GM21528 (cell line): ENCODE measurements at regions not wholly inside any gene's neighbourhood (a gene's known extent, or its start where the extent isn't known, plus 50 kb on each side); places are given as distances from the start of the nearest gene placed in this dataset.

ENCODE experiments used
- ATAC-seq: cut with Tn5 transposase; IDR thresholded peaks from one replicate; pipeline ENCODE4 v1.9.1; 2021; ENCODE audit warnings: mild to moderate bottlenecking, moderate library complexity; ENCODE audit not compliant: unreplicated experiment, low FRiP score

DNA sequence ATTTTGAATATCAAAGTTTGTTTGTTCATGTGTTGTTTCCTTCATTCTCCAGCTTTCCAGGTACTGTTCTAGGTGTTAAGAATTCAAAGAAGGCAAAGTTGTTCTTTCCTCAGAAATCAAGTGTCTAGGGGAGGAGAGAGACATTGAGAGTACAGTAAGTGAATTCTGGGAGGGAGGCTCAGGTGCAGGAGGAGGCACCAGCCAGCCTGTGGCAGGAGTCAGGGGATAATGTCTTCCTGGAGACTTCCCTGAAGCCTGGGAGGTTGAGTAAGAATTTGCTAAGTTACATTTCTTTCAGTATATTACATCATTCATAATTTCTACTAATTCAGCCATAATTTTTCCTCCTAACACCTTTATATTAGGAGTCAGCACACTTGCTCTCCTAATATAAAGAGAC, 462.1 kb downstream of the TDRD15 start:
- ATAC-seq = no peak

DNA sequence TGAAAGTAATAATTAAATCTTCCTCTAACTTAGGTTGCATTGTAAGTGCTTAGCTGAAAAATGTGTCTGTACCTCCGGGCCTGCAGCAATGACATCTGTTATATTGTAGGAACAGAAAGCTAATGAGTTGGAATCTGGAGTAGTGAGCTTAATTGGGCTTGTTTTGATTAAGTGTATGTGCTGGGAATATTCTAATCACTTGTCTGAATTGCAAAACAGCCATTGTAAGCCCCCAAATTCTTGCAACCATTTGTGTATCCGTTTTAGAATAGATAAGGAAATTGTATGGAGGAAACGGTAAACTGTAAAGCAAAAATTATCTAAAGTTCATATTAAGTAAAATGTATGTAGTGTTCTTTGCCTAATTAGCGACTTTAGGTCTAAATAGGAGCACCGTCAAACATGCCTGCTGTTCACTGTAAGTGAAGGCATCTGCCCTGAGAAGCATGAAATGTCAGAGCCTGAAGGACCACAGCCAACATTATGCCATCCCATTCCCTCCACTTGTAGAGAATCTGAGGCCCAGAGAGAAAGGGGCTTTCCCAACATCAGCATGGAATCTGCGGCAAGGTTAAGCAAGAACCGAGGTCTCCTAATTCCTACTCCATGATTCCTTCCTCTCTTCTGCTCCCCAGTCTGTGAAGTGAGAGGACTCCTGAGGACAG, 466.4 kb downstream of the TDRD15 start:
- ATAC-seq = no peak

DNA sequence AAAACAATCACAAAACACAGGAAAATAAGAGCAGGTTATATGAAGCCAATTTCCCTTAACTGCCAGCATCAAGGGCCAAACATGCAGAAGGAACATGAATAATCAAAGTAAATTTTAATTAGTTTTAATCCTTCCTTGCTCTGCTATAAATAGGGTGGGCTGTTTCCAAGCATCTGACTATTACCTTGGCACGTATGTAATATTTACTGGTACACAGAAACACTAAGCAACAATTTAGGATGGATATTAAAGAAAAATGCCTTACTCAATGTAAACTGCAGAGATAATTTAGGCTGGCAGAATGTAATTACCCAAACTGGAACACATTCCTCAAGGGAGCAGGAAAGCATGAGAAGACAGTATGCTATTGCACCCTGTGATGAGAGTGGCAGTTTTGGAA, 468.2 kb downstream of the TDRD15 start:
- no peak for ATAC-seq

DNA sequence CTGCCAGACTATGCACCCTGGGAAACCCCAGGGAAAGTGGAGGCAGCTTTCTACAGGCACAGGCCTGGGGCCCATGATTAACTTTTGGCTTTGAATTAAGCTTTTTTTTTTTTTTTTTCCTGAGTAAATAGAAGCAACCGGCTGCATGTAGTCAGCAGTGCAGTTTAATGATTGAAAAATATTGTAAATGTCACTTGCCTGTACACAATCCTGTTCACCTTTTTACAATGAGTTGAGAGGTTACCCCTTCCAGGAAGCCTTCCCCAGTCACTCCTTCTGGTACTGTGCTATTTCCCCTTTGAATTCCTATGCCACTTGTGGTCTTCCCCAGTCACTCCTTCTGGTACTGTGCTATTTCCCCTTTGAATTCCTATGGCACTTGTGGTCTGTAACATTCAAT, 475.6 kb downstream of the TDRD15 start:
- no peak for ATAC-seq

DNA sequence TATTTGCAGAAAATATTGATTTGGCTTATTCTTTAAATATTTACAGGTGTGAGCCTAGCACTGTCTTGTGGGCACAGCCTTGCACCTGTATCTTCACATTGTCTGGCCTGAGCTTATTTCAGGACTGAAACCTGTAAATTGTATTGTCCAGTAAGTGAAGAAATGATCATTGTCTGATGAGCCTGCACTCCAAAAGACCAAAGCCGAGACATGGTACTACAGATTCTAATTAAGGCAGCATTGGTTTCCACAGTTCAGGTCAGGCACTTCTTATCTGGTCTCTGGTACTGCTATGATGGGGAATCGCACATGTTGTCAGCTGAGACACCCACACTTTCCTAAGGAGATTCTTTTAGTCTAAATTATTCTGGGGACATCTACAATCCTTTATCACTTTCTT, 479.0 kb downstream of the TDRD15 start:
- ATAC-seq = no peak

DNA sequence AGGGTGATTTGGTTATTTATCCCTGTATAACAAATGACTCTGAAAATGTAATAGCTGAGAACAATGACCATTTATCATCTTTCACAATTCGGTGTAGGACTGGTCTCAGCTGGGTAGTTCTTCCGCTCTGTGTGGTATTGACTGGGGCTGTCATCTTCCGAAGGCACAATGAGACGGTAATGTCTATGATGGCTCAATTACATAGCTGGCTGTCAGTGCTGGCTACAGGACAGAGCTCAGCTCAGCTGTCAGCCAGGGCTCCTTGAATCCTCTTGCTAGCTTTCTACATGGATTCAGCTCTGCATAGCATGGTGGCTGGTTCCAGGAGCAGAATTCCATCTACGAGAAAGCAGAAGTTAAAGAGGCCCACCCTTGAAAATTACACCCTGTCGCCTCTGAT, 483.8 kb downstream of the TDRD15 start:
- ATAC-seq = no peak

DNA sequence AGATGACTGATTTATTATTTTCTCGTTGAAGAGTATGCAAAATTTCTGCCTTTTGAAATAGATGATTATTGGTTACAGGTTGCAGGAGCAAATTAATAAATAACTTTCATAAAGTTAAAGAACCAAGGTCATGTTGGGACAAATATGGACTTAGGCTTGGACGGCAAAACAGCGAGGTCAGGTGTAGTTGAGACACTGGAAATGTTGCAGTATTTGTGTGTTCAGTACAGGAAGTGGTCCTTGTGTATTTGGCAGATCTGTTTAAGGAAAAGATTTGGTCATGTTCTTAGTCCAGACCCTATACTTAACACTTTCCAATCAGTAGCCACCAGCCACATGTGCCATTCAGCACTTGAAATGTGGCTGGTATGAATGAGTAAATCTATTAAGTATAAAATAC, 486.5 kb downstream of the TDRD15 start:
- ATAC-seq = no peak

DNA sequence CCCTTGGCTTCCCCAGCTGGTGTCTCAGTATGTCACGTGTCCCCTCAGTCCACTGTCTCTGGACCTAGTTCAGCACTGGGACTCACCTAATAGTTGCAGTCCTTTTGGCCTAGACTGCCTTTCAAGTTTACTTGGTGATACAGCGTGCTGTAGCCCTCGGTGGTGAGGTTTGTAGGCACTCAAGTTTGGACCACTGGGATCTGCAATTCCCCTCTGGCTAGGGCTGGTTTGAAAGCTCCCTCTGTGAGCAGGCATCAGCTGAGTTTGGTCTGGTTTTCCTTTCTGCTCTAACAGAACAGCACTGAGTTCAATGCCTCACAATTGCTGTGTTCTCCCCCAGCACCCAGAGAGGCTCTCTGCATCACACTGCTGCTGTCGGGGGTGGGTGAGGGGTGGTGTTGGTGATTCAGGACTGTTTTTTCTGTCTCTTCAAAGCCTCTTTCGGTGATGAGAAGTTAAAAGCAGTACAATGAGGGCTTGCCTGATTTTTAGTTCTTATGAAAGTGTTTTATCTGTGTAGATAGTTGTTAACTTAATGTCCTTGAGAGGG, 494.2 kb downstream of the TDRD15 start:
- ATAC-seq = no peak

DNA sequence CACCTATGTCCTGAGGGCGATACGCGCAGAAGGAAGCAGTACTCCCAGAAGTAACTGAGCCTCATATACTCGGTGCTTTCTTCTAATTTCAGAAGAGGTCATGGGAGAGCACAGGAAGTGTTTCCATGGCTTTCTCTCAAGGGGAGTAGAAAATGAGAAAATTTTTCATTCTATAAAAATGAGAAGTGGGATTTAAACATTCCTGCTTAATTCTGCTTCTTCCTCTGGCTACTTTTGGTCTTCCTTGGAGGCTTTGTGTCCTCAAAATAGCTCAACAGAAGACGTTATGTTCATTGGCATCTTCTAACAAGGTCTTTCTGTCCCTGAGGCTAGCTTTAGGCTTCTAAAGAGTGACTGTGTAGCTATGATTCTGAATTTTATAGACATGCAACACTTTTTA, 497.0 kb downstream of the TDRD15 start:
- no peak for ATAC-seq

DNA sequence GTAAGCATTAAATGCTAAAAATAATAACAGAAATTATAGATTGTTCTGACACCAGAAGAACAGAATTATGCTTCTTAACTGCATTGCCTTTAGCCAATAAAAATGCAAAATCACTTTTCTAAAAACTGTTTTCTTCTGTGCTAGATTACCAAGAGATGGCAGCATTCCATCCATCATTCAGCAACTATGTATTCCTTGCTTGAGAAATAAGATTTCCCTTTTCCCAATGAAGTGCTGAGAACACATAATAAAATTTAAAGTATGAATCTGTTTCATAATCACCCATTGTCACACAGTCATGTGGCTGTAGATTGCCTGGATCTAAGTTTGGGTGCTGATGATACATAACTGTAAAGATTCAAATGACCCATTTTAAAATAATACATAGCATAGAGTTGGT, 504.2 kb downstream of the TDRD15 start:
- no peak for ATAC-seq

DNA sequence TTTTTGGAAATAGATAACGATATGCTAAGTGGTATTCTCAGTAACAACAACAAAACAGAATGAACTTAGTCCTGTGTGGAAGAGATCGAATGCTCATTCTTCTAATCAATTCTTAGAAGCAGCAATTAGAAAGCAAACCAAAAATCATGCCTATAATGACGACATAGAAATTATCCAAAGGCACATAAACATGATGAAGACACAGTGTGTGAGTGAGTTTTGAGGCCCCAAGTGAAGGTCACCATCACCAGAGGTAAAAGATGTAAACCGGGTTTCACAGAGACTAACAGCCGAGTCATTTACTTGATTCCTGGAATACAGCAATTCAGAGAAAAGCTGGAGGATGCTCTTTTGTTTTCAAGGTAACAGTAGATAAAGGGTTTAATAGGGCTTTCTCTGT, 509.2 kb downstream of the TDRD15 start:
- ATAC-seq = no peak

DNA sequence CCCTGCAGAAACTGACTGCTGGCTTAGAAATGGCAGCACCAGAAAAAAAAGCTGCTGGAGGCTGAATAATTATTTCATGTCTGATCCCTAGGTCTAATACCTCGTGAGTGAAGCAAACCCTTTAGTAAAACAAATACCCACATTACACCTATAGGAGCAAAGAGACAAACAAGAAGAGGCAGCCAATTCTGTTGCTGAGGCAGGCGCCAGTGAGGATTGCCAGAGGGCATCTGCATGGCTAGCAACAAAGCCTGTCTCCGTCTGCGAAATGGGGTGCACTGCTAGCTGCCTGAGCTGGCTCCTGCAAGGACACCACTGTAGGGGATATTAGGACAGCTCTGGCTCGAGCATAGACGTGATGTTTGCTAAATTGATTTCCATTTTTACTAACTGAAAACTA, 509.7 kb downstream of the TDRD15 start:
- no peak for ATAC-seq

DNA sequence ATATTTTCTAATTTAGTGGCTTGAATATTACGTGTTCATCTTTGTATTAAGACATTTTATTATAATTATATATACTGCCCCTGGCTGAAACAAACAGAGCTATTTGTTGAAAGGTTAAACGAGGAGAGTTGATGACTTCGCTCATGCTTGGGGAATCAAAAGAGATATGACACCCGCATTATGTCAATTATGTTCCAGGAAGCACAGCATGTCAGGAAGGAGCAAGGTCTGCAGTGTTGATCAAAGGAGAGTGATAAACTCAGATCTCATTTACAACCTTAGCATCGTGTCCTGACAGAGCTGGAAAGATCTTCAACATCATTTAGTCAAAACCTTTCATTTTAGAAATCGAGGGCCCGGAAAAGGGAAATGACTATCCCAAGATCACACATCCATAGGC, 510.1 kb downstream of the TDRD15 start:
- no peak for ATAC-seq

DNA sequence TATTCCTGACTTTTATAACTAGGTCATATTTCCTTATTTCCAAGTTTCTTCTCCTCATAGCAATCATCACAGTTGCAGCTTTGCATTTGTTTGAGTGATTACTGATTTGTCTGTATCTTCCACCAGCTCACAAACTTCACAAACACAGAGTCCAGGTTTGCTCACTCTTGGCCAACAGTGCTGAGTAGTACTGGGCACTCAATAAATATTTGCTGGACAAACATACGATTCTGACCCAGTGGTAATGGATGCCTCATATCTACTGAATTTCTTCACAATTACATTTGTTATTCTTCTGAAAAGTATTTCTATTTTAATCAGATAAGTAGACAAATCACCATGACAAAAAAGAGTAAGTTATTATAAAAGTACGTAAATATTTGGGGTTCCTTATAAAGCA, 516.3 kb downstream of the TDRD15 start:
- ATAC-seq = no peak

DNA sequence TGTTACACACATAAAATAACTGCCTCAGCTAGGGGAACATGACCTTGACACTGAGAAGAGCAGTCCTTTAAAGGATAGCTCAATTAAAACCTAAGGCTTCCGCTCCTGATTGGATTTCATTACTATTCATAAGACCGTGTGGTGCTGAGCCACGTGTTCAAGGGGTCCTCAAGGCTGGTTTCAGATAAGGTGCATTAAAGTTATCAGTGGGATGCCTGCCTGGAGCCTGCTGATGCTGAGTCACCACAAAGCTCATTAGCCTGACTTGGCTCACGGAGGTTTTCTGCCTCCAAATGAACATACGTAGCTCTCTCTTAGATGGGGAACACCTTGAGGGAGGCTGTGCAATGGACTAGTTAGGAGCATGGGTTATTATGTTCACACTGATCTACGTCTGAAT, 518.9 kb downstream of the TDRD15 start:
- no peak for ATAC-seq

DNA sequence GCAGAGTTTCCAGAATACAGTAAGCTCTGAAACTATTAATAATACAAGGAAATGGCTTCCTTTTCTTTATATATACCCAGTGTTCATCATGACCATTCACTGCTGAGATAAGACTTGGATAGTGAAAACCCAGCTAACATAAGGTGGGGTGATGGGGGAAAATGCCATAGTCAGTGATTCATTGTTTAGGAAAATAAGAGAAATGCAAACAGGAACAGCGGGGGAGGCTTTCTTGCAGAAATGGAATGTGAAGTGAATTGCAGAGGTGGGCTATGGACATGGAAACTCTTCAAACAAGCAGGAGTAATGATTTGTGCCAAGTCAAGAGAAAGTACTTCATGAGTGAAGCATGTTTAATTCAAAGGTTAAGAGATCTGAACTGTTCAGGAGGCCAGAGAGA, 519.4 kb downstream of the TDRD15 start:
- ATAC-seq = no peak

DNA sequence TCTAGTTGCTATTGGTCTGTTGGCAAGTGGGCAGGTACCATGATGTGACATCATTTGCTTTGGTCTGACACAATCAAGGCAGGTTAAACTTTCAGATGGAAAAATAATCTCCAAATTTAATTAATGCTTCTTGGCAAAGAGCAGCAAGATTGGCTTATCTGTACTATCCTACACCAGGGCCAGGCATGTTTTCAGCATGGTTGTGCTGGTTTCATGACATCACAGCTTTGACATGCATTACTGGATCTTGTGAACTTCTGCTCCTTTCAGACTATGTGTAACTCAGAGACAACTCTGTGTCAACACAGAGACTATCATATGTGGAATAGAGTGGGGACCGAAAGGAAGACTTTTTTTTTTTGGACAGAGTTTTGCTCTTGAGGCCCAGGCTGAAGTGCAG, 520.5 kb downstream of the TDRD15 start:
- no peak for ATAC-seq

DNA sequence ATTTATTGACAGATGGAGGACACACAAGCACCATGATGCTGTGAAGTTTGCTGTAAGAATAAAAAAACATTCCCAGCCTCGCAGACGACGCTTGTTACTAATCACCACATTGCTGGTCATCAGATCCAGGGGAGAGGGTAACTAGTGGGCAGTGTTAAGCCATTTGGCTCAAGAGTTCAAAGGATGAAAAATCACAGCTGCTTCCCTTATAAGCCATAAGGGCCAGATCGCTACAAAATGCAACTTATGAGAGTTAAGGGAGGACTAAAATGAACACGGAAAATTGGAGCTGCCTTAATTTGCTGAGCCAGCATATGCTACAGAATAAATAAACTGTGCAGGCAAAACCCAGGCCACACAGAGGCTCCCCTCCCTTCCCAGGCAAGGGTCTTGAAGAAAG, 522.6 kb downstream of the TDRD15 start:
- no peak for ATAC-seq

DNA sequence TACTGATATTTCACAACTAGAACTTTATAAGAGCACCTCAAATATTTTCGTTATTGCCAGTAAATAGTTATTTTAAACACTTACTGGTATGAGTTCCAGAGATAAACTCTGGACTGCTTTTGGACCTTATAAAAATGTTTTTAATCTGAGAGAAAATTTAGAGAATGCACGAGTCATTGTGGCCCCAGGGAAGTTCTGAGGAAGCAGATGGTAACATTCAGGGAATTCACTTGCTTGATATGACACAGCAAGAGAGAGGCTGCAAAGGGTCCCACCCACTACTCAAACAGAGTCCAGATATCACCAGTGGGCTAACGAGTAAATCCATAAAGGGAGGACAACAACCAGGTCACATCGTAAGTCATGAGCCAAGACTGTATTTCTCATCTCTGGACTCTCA, 526.8 kb downstream of the TDRD15 start:
- ATAC-seq = no peak

DNA sequence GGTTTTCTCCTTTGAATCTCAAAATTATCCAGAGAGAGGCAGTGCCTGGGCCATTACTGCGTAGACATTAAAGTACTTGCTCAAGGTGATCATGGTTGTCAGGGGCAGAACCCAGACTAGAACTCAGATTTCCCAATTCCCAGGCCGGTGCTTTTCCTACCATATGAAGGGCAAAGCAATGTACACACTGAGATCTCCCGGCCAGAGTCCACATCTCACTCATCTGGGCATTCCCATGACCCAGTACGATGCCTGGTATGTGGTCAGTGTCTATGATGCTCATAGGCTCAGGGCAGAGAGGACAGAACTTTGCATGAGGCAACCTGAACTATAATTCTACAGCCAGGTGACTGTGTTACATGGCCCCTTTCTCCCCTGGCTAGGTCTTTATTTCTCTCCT, 531.4 kb downstream of the TDRD15 start:
- ATAC-seq = no peak

DNA sequence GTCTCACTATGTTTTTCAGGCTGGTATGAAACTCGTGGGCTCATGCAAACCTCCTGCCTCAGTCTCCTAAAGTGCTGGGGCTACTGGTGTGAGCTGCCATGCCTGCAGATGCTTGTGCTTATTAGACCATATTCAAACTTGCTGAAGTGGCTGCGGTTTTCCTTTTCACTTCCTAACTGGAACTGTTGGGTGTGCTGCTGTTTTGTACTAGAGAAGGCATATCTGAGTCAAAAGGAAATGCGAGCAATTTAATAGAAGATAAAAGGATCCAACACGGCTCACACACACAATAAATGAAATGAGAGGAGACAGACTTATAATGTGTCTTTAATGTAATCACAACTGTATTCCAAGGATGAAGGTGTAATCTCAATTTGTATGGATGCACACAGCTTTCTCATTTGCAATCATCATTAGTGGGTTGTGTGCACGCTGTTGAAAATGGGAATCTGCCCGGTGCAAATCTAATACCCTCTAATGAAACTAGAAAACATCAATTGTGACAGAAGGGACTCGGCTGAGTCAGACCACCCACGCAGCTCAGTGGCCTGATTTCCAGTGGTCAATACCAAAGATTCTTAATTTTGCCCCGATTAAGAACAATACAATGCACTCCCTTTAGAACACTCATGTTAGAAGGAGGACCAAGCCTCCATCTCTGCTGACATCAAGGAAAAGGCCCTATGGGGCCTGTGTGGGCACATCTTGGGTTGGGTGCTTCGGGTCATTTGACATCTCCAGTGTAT, 532.7 kb downstream of the TDRD15 start:
- ATAC-seq = no peak

DNA sequence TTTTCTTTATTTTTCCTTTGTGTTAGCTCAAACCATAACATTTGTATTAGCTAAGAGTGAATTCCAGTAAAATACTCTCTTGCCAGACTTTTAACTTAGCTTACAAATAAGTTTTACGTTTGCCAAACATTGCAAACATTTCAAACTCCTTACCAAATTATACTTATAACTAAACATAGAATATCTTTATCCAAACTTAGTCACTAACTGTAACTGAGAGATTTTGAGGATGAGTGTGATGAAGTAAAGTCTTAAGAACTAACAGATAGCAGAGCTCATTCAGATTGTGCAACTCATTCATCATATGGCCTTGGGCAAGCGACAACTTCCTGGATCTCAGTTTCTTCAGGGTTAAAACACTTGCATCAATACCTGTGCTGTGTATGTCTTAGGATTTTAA, 533.7 kb downstream of the TDRD15 start:
- ATAC-seq = no peak
